ENCODE measurements at regions not wholly inside any gene's neighbourhood (a gene's known extent, or its start where the extent isn't known, plus 50 kb on each side); places are given as distances from the start of the nearest gene placed in this dataset.

DNA sequence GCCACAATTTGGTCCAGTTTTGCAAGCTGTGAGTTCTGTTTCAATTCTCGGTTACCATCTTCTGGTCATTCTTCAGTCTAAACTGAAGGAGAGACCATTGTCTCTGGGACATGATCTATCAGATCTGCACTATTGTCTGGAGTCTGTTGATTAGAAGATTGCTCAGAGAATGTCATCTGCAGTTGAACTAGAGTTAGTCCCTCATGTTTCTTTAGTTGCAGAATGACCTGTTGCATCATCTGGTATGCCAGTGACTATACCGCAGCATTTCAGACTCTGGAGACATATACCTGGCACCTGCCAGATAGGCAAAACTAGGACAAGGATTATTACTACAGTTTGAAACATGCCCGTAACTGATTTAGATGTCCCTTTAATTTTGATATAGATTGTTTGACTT lies 194.8 kb downstream of the LRRC70 start:
- Histone ChIP-seq H3K4me3 (IDR thresholded peaks at IDR 0.05; ENCODE audit: insufficient read depth, low read depth, low read length) (no peak overlapping the region), H3K9ac (no peak overlapping the region), H3K27ac (no peak overlapping the region), H3K4me2 (no peak overlapping the region), H2AFZ (ENCODE audit: low read depth) (no peak overlapping the region), H4K20me1 (ENCODE audit: insufficient read depth) (no peaks in the 10 kb centered on the region), H3K36me3 (ENCODE audit: insufficient read depth) (no peaks in the 10 kb centered on the region), H3K4me1 (ENCODE audit: low read depth, poor library complexity, severe bottlenecking) (peaks cover 16% of the 10 kb centered on the region), H3K79me2 (ENCODE audit: insufficient read depth, low read depth) (no peaks in the 10 kb centered on the region), H3K27me3 (ENCODE audit: insufficient read depth, low read depth) (no peaks in the 10 kb centered on the region)
- TF ChIP-seq, protein P1, sequence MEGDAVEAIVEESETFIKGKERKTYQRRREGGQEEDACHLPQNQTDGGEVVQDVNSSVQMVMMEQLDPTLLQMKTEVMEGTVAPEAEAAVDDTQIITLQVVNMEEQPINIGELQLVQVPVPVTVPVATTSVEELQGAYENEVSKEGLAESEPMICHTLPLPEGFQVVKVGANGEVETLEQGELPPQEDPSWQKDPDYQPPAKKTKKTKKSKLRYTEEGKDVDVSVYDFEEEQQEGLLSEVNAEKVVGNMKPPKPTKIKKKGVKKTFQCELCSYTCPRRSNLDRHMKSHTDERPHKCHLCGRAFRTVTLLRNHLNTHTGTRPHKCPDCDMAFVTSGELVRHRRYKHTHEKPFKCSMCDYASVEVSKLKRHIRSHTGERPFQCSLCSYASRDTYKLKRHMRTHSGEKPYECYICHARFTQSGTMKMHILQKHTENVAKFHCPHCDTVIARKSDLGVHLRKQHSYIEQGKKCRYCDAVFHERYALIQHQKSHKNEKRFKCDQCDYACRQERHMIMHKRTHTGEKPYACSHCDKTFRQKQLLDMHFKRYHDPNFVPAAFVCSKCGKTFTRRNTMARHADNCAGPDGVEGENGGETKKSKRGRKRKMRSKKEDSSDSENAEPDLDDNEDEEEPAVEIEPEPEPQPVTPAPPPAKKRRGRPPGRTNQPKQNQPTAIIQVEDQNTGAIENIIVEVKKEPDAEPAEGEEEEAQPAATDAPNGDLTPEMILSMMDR (conservative IDR thresholded peaks at IDR 0.05; ENCODE audit: low read depth, low read length) = no peak

DNA sequence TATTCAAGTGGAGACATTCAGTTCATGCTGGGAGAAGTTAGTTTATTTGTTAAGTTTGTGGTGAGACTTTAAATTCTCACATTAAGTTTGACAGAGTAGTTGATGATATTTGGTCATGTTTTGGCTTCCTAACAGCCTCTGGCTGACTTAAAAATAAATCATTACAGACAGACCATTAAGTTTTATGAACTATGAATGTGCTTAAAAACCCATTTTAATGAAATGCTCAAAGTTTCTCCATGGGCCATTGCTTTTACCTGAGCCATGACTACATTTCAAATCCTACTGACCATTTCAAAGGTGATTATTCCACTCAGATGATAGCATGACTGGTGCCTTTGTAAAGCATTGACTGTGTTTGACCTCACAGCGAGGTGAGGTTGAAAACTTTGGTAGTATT lies 192.7 kb downstream of the LRRC70 start:
- Histone ChIP-seq H3K4me1 (ENCODE audit: low read depth, poor library complexity, severe bottlenecking) (peaks cover 8% of the 10 kb centered on the region), H3K27me3 (ENCODE audit: insufficient read depth, low read depth) (no peaks in the 10 kb centered on the region), H3K36me3 (ENCODE audit: insufficient read depth) (no peaks in the 10 kb centered on the region), H3K9ac (no peak overlapping the region), H2AFZ (ENCODE audit: low read depth) (no peak overlapping the region), H4K20me1 (ENCODE audit: insufficient read depth) (no peaks in the 10 kb centered on the region), H3K4me2 (no peak overlapping the region), H3K4me3 (IDR thresholded peaks at IDR 0.05; ENCODE audit: insufficient read depth, low read depth, low read length) (no peak overlapping the region), H3K79me2 (ENCODE audit: insufficient read depth, low read depth) (no peaks in the 10 kb centered on the region), H3K27ac (no peak overlapping the region)
- TF ChIP-seq, protein P1 (conservative IDR thresholded peaks at IDR 0.05; ENCODE audit: low read depth, low read length) = no peak

DNA sequence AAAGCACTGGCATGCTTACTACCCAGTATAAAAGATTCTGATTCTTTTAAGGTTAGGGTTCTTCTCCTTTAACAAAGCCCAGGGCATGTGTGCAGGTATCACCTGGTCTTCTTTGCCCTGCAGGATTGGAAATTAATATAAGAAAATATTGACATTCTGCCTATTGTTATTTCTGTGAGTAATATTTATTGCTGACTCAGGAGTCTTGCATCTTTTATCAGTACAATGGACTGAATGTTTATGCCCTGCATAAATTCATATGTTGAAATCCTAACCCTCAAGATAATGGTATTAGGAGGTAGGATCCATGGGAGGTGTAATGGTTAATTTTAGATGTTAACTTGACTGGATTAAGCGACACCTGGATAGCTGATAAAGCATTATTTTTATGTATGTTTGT lies 189.0 kb downstream of the LRRC70 start:
- no peaks in the 10 kb centered on the region for H4K20me1 ChIP-seq (ENCODE audit: insufficient read depth)
- TF ChIP-seq, protein P1 (conservative IDR thresholded peaks at IDR 0.05; ENCODE audit: low read depth, low read length) = no peak
- H3K27me3 ChIP-seq (ENCODE audit: insufficient read depth, low read depth) = no peaks in the 10 kb centered on the region
- H3K9ac ChIP-seq = no peak overlapping the region
- H3K4me3 ChIP-seq (IDR thresholded peaks at IDR 0.05; ENCODE audit: insufficient read depth, low read depth, low read length) = no peak overlapping the region
- H3K36me3 ChIP-seq (ENCODE audit: insufficient read depth) = no peaks in the 10 kb centered on the region
- no peaks in the 10 kb centered on the region for H3K79me2 ChIP-seq (ENCODE audit: insufficient read depth, low read depth)
- no peak overlapping the region for H2AFZ ChIP-seq (ENCODE audit: low read depth)
- no peak overlapping the region for H3K27ac ChIP-seq
- no peak overlapping the region for H3K4me2 ChIP-seq
- H3K4me1 ChIP-seq (ENCODE audit: low read depth, poor library complexity, severe bottlenecking) = peaks cover 8% of the 10 kb centered on the region

DNA sequence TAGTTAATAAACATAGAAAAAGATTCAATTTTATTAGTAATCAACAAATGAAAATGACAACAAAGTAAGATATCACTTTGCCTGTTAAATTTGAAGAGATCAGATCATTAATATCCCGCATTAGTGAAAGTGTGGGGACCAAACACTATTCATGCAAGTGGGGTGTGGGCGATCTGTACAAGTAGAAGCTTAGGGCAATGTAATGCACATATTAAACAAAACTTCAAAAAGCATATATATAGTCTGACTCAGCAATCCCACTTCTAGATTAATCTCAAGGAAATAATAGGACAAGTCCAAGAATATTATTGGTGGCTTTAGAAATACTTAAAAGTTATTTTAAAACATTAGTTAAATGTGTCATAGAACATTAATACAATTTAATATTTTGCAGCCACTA lies 188.5 kb downstream of the LRRC70 start:
- H3K4me1 ChIP-seq (ENCODE audit: low read depth, poor library complexity, severe bottlenecking) = peaks cover 7% of the 10 kb centered on the region
- H4K20me1 ChIP-seq (ENCODE audit: insufficient read depth) = no peaks in the 10 kb centered on the region
- no peaks in the 10 kb centered on the region for H3K79me2 ChIP-seq (ENCODE audit: insufficient read depth, low read depth)
- TF ChIP-seq, protein P1 (conservative IDR thresholded peaks at IDR 0.05; ENCODE audit: low read depth, low read length) = no peak
- H3K4me3 ChIP-seq (IDR thresholded peaks at IDR 0.05; ENCODE audit: insufficient read depth, low read depth, low read length) = no peak overlapping the region
- H3K27me3 ChIP-seq (ENCODE audit: insufficient read depth, low read depth) = no peaks in the 10 kb centered on the region
- H3K9ac ChIP-seq = no peak overlapping the region
- H3K36me3 ChIP-seq (ENCODE audit: insufficient read depth) = no peaks in the 10 kb centered on the region
- H2AFZ ChIP-seq (ENCODE audit: low read depth) = no peak overlapping the region
- no peak overlapping the region for H3K4me2 ChIP-seq
- no peak overlapping the region for H3K27ac ChIP-seq
